Suprapubic skin (tissue), 4 donors: ENCODE measurements at regions not wholly inside any gene's neighbourhood (a gene's known extent, or its start where the extent isn't known, plus 50 kb on each side); places are given as distances from the start of the nearest gene placed in this dataset.

Experiments
- POLR2A ChIP-seq, 2 donors: fragments of 450-650 bp; IDR thresholded peaks; one replicate each; pipeline ENCODE4 v1.6.1; 2017; ENCODE audit warnings: antibody characterized with exemption in 2 of 2, mild to moderate bottlenecking in 2 of 2, moderate library complexity in 2 of 2
- POLR2AphosphoS5 ChIP-seq, 3 donors: sonication (generic); formaldehyde crosslinking; IDR thresholded peaks; one replicate each; pipeline ENCODE4 v1.6.1; 2017; ENCODE audit warnings: antibody characterized with exemption in 3 of 3
- TF ChIP-seq, protein P1 (sequence below), 2 donors: fragments of 200-600 bp in 1 of 2; fragments of 450-650 bp in 1 of 2; sonication (generic) in 1 of 2; IDR thresholded peaks; one replicate each; pipeline ENCODE4 v1.5.1; 2016 to 2019; ENCODE audit warnings: antibody characterized with exemption in 2 of 2, mild to moderate bottlenecking in 1 of 2, moderate library complexity in 1 of 2

GRCh38 chr21:36608897-36609225 lies 90.1 kb upstream of the SIM2 start:
- TF ChIP-seq, protein P1, sequence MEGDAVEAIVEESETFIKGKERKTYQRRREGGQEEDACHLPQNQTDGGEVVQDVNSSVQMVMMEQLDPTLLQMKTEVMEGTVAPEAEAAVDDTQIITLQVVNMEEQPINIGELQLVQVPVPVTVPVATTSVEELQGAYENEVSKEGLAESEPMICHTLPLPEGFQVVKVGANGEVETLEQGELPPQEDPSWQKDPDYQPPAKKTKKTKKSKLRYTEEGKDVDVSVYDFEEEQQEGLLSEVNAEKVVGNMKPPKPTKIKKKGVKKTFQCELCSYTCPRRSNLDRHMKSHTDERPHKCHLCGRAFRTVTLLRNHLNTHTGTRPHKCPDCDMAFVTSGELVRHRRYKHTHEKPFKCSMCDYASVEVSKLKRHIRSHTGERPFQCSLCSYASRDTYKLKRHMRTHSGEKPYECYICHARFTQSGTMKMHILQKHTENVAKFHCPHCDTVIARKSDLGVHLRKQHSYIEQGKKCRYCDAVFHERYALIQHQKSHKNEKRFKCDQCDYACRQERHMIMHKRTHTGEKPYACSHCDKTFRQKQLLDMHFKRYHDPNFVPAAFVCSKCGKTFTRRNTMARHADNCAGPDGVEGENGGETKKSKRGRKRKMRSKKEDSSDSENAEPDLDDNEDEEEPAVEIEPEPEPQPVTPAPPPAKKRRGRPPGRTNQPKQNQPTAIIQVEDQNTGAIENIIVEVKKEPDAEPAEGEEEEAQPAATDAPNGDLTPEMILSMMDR (IDR thresholded peaks at IDR 0.05), result no peak
- TF ChIP-seq POLR2A (IDR thresholded peaks at IDR 0.05) (no peak), POLR2AphosphoS5 (IDR thresholded peaks at IDR 0.05) (no peak)
